ENCODE measurements at regions not wholly inside any gene's neighbourhood (a gene's known extent, or its start where the extent isn't known, plus 50 kb on each side); places are given as distances from the start of the nearest gene placed in this dataset.

GRCh38 chr9:108213511-108213910, 642.3 kb downstream of the ACTL7B start:
- no peak for DNase-seq

GRCh38 chr9:108212184-108212583, 643.6 kb downstream of the ACTL7B start:
- DNase-seq = no peak

- DNase-seq = no peak
Observed at GRCh38 chr9:108211411-108211955, 644.3 kb downstream of the ACTL7B start.

- no peak for DNase-seq
Observed at GRCh38 chr9:108209132-108209685, 646.6 kb downstream of the ACTL7B start.

GRCh38 chr9:108207561-108208165, 648.1 kb downstream of the ACTL7B start:
- DNase-seq = no peak

GRCh38 chr9:108205276-108205675, 650.5 kb downstream of the ACTL7B start:
- no peak for DNase-seq

GRCh38 chr9:108197899-108198298, 657.9 kb downstream of the ACTL7B start:
- DNase-seq = no peak

GRCh38 chr9:108197008-108197365, 658.8 kb downstream of the ACTL7B start:
- no peak for DNase-seq

- peak; percentile 8 for DNase-seq
Observed at GRCh38 chr9:108196332-108197007, 659.3 kb downstream of the ACTL7B start.

GRCh38 chr9:108194154-108194553, 661.6 kb downstream of the ACTL7B start:
- peak; percentile 12 for DNase-seq

GRCh38 chr9:108193026-108193710, 662.6 kb downstream of the ACTL7B start:
- DNase-seq = no peak

GRCh38 chr9:108191065-108191464, 664.7 kb downstream of the ACTL7B start:
- no peak for DNase-seq

- DNase-seq = no peak
Observed at GRCh38 chr9:108188976-108189375, 666.8 kb downstream of the ACTL7B start.

GRCh38 chr9:108188482-108188881, 667.3 kb downstream of the ACTL7B start:
- no peak for DNase-seq

GRCh38 chr9:108186642-108187395, 669.0 kb downstream of the ACTL7B start:
- no peak for DNase-seq

- DNase-seq = no peak
Observed at GRCh38 chr9:108185613-108186012, 670.2 kb downstream of the ACTL7B start.

- DNase-seq = no peak
Observed at GRCh38 chr9:108184941-108185340, 670.8 kb downstream of the ACTL7B start.

GRCh38 chr9:108184009-108184408, 671.8 kb downstream of the ACTL7B start:
- no peak for DNase-seq

- peak; percentile 20 for DNase-seq
Observed at GRCh38 chr9:108182950-108183381, 672.8 kb downstream of the ACTL7B start.

- DNase-seq = no peak
Observed at GRCh38 chr9:108182270-108182669, 673.5 kb downstream of the ACTL7B start.

- no peak for DNase-seq
Observed at GRCh38 chr9:108181441-108181840, 674.3 kb downstream of the ACTL7B start.

GRCh38 chr9:108180541-108180940, 675.2 kb downstream of the ACTL7B start:
- DNase-seq = peak; percentile 54

GRCh38 chr9:108178318-108178717, 677.5 kb downstream of the ACTL7B start:
- DNase-seq = no peak

All from DMS53 (cell line).